Naive thymus-derived CD4-positive, alpha-beta T cell (primary cell): ENCODE measurements at regions not wholly inside any gene's neighbourhood (a gene's known extent, or its start where the extent isn't known, plus 50 kb on each side); places are given as distances from the start of the nearest gene placed in this dataset.

Experiments
- ATAC-seq: fragments of 150-1000 bp; cut with Tn5 transposase; 2 replicates; pipeline ENCODE4 v1.10.0; 2021; ENCODE audit warnings: mild to moderate bottlenecking, moderate library complexity
- CTCF ChIA-PET: fragments of 350-600 bp; sonication (Branson Sonifier 250); formaldehyde crosslinking; loops from one replicate; lab custom pipeline; 2021; ENCODE audit warnings: antibody characterized with exemption; lab: Charles Lee
- POLR2A ChIA-PET: fragments of 350-600 bp; sonication (Branson Sonifier 250); formaldehyde crosslinking; loops from one replicate; lab custom pipeline; 2021; ENCODE audit warnings: antibody characterized with exemption, inconsistent platforms; lab: Charles Lee
- DNase-seq, 9 donors: peaks; one replicate each; pipeline versions ENCODE4 v3.0.0 to v3.0.0-alpha.2; 2020 to 2022; ENCODE audit warnings: mixed read lengths in 1 of 9
- H3K27ac ChIP-seq: one replicate; pipeline ENCODE4 v1.7.0; 2013; ENCODE audit warnings: mild to moderate bottlenecking, low read depth, low read length, moderate library complexity
- H3K27me3 ChIP-seq, 2 donors: one replicate each; pipeline ENCODE4 v1.7.0; 2013; ENCODE audit warnings: low read length in 2 of 2, mild to moderate bottlenecking in 2 of 2, moderate library complexity in 2 of 2; ENCODE audit not compliant: control insufficient read depth in 2 of 2, insufficient read depth in 2 of 2
- H3K36me3 ChIP-seq, 3 experiments: 1 replicate in 2 of 3; 2 replicates in 1 of 3; pipeline ENCODE4 v1.7.0; 2013; ENCODE audit warnings: low read length in 3 of 3, mild to moderate bottlenecking in 3 of 3, moderate library complexity in 1 of 3; ENCODE audit not compliant: insufficient read depth in 3 of 3, control insufficient read depth in 2 of 3
- H3K4me1 ChIP-seq, 2 donors: one replicate each; pipeline ENCODE4 v1.7.0; 2013; ENCODE audit warnings: low read length in 2 of 2, mild to moderate bottlenecking in 2 of 2, moderate library complexity in 1 of 2; ENCODE audit not compliant: control insufficient read depth in 2 of 2, insufficient read depth in 2 of 2
- H3K4me3 ChIP-seq: 2 replicates; pipeline ENCODE4 v1.7.0; 2013; ENCODE audit warnings: mild to moderate bottlenecking, low read length
- H3K9me3 ChIP-seq, 3 experiments: 1 replicate in 2 of 3; 2 replicates in 1 of 3; pipeline ENCODE4 v1.7.0; 2013; ENCODE audit warnings: low read length in 3 of 3; ENCODE audit not compliant: control insufficient read depth in 2 of 3
- H3K27ac Mint-ChIP-seq, 9 donors: one replicate each; pipeline ENCODE4 v1.8.0; 2020 to 2022; ENCODE audit warnings: mixed read lengths in 9 of 9, mild to moderate bottlenecking in 8 of 9, moderate library complexity in 5 of 9, inconsistent platforms in 2 of 9
- H3K27me3 Mint-ChIP-seq, 5 donors: one replicate each; pipeline ENCODE4 v1.8.0; 2021 to 2022; ENCODE audit warnings: mixed read lengths in 5 of 5, mild to moderate bottlenecking in 1 of 5
- H3K36me3 Mint-ChIP-seq, 5 donors: one replicate each; pipeline ENCODE4 v1.8.0; 2020 to 2022; ENCODE audit warnings: mixed read lengths in 5 of 5, mild to moderate bottlenecking in 3 of 5, inconsistent platforms in 1 of 5
- H3K4me1 Mint-ChIP-seq, 7 donors: one replicate each; pipeline ENCODE4 v1.8.0; 2020 to 2022; ENCODE audit warnings: mixed read lengths in 7 of 7, mild to moderate bottlenecking in 3 of 7, inconsistent platforms in 1 of 7
- H3K4me3 Mint-ChIP-seq, 10 donors: one replicate each; pipeline ENCODE4 v1.8.0; 2020 to 2022; ENCODE audit warnings: mild to moderate bottlenecking in 10 of 10, mixed read lengths in 10 of 10, moderate library complexity in 6 of 10, inconsistent platforms in 2 of 10
- H3K9me3 Mint-ChIP-seq, 11 donors: one replicate each; pipeline ENCODE4 v1.8.0; 2020 to 2022; ENCODE audit warnings: mixed read lengths in 11 of 11, mild to moderate bottlenecking in 4 of 11, inconsistent platforms in 1 of 11, moderate library complexity in 1 of 11
- intact Hi-C, 2 donors: fragments of 100-400 bp; cut with micrococcal nuclease; formaldehyde crosslinking; loops; one replicate each; pipeline ENCODE4 v1.15.1; 2023

- Histone ChIP-seq H3K27me3 (no peaks in the 10 kb centered on the region), H3K27ac (no peak overlapping the region), H3K36me3 (no peaks in the 10 kb centered on the region), H3K4me3 (no peak overlapping the region), H3K9me3 (no peaks in the 10 kb centered on the region), H3K4me1 (no peaks in the 10 kb centered on the region)
- ATAC-seq (no peak), DNase-seq (no peak)
- H3K9me3 Mint-ChIP-seq, result peaks cover 0 to 5% (median 0%) of the 10 kb centered on the region in 11 donors
- ChIA-PET POLR2A (no interaction called here), CTCF (no interaction called here)
- H3K27ac Mint-ChIP-seq, result no peak overlapping the region
- H3K4me3 Mint-ChIP-seq, result no peak overlapping the region
- no peaks in the 10 kb centered on the region for H3K36me3 Mint-ChIP-seq
- peaks cover 4 to 36% (median 12%) of the 10 kb centered on the region in 5 donors for H3K27me3 Mint-ChIP-seq
- no peaks in the 10 kb centered on the region for H3K4me1 Mint-ChIP-seq
- intact Hi-C loops, result no loop called here
Measured at GRCh38 chr1:208357644-208358507, 113.7 kb upstream of the PLXNA2 start.

GRCh38 chr1:208358651-208359050 is 114.5 kb upstream of the PLXNA2 start:
- DNase-seq, result no peak
- no peaks in the 10 kb centered on the region for H3K4me1 Mint-ChIP-seq
- POLR2A ChIA-PET, result no interaction called here

DNA sequence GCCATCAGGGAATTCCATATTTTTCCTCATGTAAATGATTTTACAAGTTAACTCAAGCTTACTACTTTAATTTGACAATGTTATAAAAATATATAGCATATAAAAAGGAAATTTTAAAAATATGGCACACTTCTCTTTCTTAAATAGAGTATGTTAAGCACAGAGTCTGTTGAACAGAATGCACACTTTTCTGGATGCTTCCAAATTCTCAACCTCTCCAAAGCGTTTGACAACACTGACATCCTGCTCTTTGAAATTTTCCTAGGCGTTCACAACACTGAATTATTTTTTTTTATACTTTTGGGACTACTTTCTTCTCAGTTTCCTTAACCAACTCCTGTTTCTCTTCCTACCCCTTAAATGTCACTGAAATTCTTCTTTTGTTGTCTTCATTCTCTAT is 117.8 kb upstream of the PLXNA2 start:
- no peak for ATAC-seq
- CTCF ChIA-PET, result no interaction called here
- POLR2A ChIA-PET, result no interaction called here
- Mint-ChIP-seq H3K27ac (no peak overlapping the region), H3K9me3 (peaks cover 0 to 5% (median 0%) of the 10 kb centered on the region in 11 donors), H3K4me3 (no peak overlapping the region), H3K4me1 (no peaks in the 10 kb centered on the region), H3K27me3 (peaks cover 14 to 57% (median 25%) of the 10 kb centered on the region in 5 donors), H3K36me3 (no peaks in the 10 kb centered on the region)
- Histone ChIP-seq H3K9me3 (no peaks in the 10 kb centered on the region), H3K4me1 (no peaks in the 10 kb centered on the region), H3K27me3 (no peaks in the 10 kb centered on the region), H3K4me3 (no peak overlapping the region), H3K36me3 (no peaks in the 10 kb centered on the region), H3K27ac (no peak overlapping the region)
- DNase-seq, result no peak
- intact Hi-C loops, result no loop called here

More at GRCh38 chr1:208358651-208359050, 114.5 kb upstream of the PLXNA2 start:
- no peaks in the 10 kb centered on the region for H3K4me1 ChIP-seq
- peaks cover 7 to 42% (median 14%) of the 10 kb centered on the region in 5 donors for H3K27me3 Mint-ChIP-seq
- no peaks in the 10 kb centered on the region for H3K36me3 ChIP-seq
- no peak overlapping the region for H3K4me3 ChIP-seq
- CTCF ChIA-PET, result no interaction called here
- no peaks in the 10 kb centered on the region for H3K27me3 ChIP-seq
- no peak overlapping the region for H3K4me3 Mint-ChIP-seq
- peaks cover 0 to 5% (median 0%) of the 10 kb centered on the region in 11 donors for H3K9me3 Mint-ChIP-seq
- H3K36me3 Mint-ChIP-seq, result no peaks in the 10 kb centered on the region
- H3K9me3 ChIP-seq, result no peaks in the 10 kb centered on the region
- intact Hi-C loops, result no loop called here
- no peak overlapping the region for H3K27ac Mint-ChIP-seq
- no peak overlapping the region for H3K27ac ChIP-seq
- ATAC-seq, result no peak

- DNase-seq, result no peak
Measured at GRCh38 chr1:208366559-208366958, 122.4 kb upstream of the PLXNA2 start.

GRCh38 chr1:208369045-208369444 is 124.9 kb upstream of the PLXNA2 start:
- Histone ChIP-seq H3K9me3 (no peaks in the 10 kb centered on the region), H3K27ac (no peak overlapping the region), H3K4me3 (no peak overlapping the region), H3K36me3 (no peaks in the 10 kb centered on the region), H3K27me3 (no peaks in the 10 kb centered on the region), H3K4me1 (no peaks in the 10 kb centered on the region)
- Mint-ChIP-seq H3K27ac (no peak overlapping the region), H3K4me3 (no peak overlapping the region), H3K4me1 (no peaks in the 10 kb centered on the region), H3K36me3 (no peaks in the 10 kb centered on the region), H3K27me3 (peaks cover 12 to 18% (median 16%) of the 10 kb centered on the region in 5 donors), H3K9me3 (peaks cover 0 to 5% (median 0%) of the 10 kb centered on the region in 11 donors)
- intact Hi-C loops, result no loop called here
- CTCF ChIA-PET, result no interaction called here
- ATAC-seq (no peak), DNase-seq (no peak)
- POLR2A ChIA-PET, result no interaction called here

More at GRCh38 chr1:208366559-208366958, 122.4 kb upstream of the PLXNA2 start:
- POLR2A ChIA-PET, result no interaction called here
- no peaks in the 10 kb centered on the region for H3K9me3 ChIP-seq
- no peaks in the 10 kb centered on the region for H3K27me3 ChIP-seq
- Mint-ChIP-seq H3K9me3 (peaks cover 0 to 5% (median 0%) of the 10 kb centered on the region in 11 donors), H3K27ac (no peak overlapping the region), H3K27me3 (peaks cover 20 to 38% (median 25%) of the 10 kb centered on the region in 5 donors), H3K4me1 (no peaks in the 10 kb centered on the region), H3K4me3 (no peak overlapping the region), H3K36me3 (no peaks in the 10 kb centered on the region)
- ATAC-seq, result no peak
- no peaks in the 10 kb centered on the region for H3K4me1 ChIP-seq
- CTCF ChIA-PET, result no interaction called here
- H3K4me3 ChIP-seq, result no peak overlapping the region
- H3K36me3 ChIP-seq, result no peaks in the 10 kb centered on the region
- intact Hi-C loops, result no loop called here
- H3K27ac ChIP-seq, result no peak overlapping the region

DNA sequence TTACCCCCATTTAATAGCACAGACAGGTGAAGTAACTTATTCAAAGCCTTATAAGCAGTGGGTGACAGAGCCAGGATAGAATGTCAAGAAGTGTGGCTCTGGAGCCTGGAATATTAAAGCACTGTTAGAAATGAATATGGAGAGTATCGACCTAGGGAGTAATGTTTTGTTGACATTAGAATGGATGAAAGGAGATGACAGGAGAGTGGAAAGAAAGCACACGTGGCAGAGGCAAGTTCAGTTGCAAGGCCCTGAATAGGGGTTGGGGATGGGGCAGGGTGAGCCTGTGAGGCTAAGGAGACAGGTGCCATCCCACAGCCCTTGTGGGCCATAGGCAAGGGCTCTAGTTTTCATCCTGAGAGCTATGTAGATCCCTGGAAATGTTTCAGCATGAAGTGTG is 125.5 kb upstream of the PLXNA2 start:
- Mint-ChIP-seq H3K9me3 (peaks cover 0 to 5% (median 0%) of the 10 kb centered on the region in 11 donors), H3K4me1 (no peaks in the 10 kb centered on the region), H3K27ac (no peak overlapping the region), H3K27me3 (peaks cover 11 to 20% (median 17%) of the 10 kb centered on the region in 5 donors), H3K36me3 (no peaks in the 10 kb centered on the region), H3K4me3 (no peak overlapping the region)
- no peaks in the 10 kb centered on the region for H3K9me3 ChIP-seq
- CTCF ChIA-PET, result no interaction called here
- ATAC-seq (no peak), DNase-seq (no peak)
- POLR2A ChIA-PET, result no interaction called here
- no peaks in the 10 kb centered on the region for H3K4me1 ChIP-seq
- no peaks in the 10 kb centered on the region for H3K36me3 ChIP-seq
- no peak overlapping the region for H3K27ac ChIP-seq
- no peak overlapping the region for H3K4me3 ChIP-seq
- intact Hi-C loops, result no loop called here
- no peaks in the 10 kb centered on the region for H3K27me3 ChIP-seq
